HG02763 (cell line): ENCODE measurements at regions not wholly inside any gene's neighbourhood (a gene's known extent, or its start where the extent isn't known, plus 50 kb on each side); places are given as distances from the start of the nearest gene placed in this dataset.

Experiments used
- ATAC-seq: cut with Tn5 transposase; IDR thresholded peaks from one replicate; pipeline ENCODE4 v1.9.1; 2021; ENCODE audit warnings: mild to moderate bottlenecking, moderate library complexity; ENCODE audit not compliant: unreplicated experiment

DNA sequence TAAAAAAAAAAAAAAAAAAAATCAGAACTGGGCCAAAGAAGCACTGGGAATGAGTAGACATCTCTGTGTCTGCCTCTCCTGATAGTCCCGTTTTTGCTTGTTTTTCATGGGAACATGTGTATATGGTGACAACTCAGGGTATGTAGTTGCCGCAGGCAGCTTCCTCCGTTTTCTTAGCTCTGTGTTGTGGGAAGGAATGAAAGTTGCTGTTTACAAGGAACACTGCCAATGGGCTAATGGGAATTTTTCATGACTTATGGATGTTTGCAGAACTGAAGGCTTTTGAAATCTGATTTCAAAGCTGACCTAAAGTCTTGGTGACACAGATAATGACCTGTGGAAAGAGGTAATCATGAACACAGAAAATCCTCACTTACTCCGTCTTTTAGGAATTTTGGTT lies 146.4 kb upstream of the BTG1 start:
- ATAC-seq, result no peak

- no peak for ATAC-seq
These were observed 145.2 kb upstream of the BTG1 start for GRCh38 chr12:92290886-92291285.

DNA sequence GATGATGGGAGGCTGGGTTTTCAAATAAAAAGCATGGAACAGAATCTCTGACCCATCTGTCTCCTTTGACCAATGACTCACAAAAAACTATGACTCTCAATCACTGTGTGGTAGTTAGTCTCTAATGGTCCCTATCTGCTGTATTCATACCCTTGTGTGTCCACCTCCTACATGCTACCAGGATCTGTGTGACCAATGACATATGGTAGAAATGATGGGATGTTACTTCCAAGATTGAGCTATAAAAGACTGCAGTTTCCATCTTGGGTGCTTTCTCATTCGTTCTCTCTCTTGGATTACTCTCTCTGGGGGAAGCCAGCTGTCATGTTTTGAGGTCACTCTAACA lies 144.7 kb upstream of the BTG1 start:
- no peak for ATAC-seq

- no peak for ATAC-seq
These were observed 144.1 kb upstream of the BTG1 start for GRCh38 chr12:92289629-92290349.

DNA sequence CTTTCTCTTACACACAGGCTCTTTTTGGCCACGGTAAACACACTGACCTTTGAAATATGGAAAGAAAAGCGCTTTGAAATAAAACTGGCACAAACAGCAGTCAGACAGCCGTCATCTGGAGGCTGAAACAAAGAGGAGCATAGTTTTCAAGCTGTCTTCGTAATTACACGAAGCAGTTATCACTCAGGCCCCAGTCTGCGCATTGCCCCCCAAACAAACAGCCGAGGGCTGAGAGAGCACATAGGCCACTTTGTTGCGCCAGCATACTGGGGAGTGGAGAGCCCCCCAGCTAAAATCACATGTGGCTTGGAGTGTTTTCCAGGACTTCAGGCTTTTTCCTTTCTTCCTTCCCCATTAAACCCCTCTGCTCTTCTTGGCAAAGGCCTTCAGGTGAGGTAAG lies 142.9 kb upstream of the BTG1 start:
- ATAC-seq, result no peak

- ATAC-seq, result no peak
These were observed 132.8 kb upstream of the BTG1 start for GRCh38 chr12:92278378-92278828.

- ATAC-seq, result no peak
These were observed 132.1 kb upstream of the BTG1 start for GRCh38 chr12:92277795-92278194.

- ATAC-seq, result no peak
These were observed 130.6 kb upstream of the BTG1 start for GRCh38 chr12:92276276-92276675.

GRCh38 chr12:92275443-92276154 lies 130.0 kb upstream of the BTG1 start:
- ATAC-seq, result no peak

DNA sequence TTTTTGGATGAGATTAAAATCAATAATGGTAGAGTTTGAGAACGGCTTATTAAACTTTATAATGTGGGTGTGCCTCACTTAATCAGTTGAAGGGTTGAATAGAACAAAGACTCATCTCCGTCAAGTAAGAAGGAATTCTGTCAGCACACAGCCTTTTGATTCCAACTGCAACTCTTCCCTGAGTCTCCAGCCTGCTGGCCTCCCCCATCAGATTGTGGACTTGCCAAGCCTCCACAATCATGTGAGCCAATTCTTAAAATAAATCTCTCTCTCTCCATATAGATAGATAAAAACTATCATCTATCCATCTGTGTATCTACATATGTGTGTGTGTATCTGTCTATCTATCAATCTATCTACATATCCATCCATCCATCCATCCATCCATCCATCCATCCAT lies 127.4 kb upstream of the BTG1 start:
- ATAC-seq, result no peak

- ATAC-seq, result no peak
These were observed 126.7 kb upstream of the BTG1 start for GRCh38 chr12:92272061-92272964.

DNA sequence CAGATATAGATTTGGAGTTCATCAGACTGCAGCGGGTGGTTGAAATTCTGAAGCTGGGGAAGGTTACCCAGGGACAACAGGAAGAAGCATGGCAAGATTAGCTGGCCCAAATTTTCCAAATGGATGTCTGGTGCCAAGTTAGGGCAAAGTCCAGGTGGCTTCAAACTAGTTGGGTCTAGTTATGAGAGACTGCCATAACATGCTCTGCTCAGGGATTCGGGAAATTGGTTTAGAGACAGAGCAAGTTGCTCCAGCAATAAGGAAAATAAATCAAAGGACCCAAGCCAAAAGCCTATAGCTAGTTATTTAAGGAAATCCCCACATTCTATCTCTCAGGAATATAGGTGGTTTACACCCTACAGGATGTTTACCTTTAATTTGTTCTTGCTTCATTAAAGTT lies 125.7 kb upstream of the BTG1 start:
- no peak for ATAC-seq

- no peak for ATAC-seq
These were observed 124.9 kb upstream of the BTG1 start for GRCh38 chr12:92270521-92270920.

DNA sequence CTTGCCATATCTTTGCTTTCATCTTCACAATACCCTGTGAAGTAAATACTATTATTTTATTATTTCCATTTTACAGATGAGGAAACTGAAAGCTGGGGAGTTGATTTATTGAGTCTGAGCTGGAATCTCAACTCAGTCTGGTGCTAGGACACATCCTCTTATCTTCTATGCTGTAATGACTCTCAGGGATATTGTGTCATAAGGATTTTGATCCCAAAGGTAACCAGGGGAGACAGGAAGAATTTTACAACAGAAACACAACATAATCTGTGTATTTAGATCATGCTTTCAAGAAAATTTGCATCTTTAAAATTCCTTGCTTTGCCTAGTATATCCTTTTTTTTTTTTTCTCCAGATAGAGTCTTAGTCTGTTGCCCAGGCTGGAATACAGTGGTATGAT lies 123.3 kb upstream of the BTG1 start:
- ATAC-seq, result no peak

GRCh38 chr12:92261692-92262091 lies 116.0 kb upstream of the BTG1 start:
- ATAC-seq, result no peak

- ATAC-seq, result no peak
These were observed 115.4 kb upstream of the BTG1 start for GRCh38 chr12:92261071-92261470.

DNA sequence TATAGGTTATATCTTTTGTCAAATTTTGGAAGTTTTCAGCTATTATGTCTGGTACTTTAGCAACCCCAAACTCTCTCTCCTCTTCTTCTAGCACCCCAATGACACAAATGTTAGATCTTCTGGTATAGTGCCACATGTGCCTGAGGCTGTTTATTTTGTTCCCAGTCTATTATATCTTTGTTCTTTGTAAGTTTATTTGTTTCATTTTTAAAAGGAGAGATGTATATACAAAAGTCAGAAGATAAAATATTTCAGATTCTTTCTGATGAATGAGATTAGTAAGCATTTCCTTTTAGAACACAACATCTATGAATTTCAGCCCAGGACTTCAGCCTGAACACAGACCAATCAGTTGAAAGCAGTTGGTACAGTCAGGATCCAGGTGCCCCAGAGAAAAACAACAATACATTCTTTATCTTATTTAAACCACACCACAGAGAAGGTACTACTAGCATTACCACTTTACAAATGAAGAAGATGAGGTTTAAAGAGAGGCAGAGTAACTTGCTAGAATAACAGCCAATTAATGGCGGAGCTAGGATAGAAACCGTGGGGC lies 114.1 kb upstream of the BTG1 start:
- ATAC-seq, result no peak

- no peak for ATAC-seq
These were observed 113.6 kb upstream of the BTG1 start for GRCh38 chr12:92259291-92259690.

DNA sequence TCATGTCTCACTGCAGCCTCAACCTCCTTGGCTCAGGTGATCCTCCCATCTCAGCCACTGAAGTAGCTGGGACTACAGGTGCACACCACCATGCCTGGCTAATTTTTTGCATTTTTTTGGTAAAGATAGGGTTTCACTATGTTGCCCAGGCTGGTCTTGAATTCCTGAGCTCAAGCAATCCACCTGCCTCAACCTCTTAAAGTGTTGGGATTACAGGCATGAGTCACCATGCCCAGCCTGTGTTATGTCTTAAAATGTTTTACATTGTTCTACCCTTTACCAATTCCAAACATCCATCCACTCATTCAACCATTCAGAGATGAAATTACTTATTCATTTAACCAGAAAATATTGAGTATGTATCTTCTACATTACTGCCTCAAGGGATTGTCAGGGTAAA lies 111.6 kb upstream of the BTG1 start:
- no peak for ATAC-seq

GRCh38 chr12:92255741-92256140 lies 110.1 kb upstream of the BTG1 start:
- ATAC-seq, result no peak

- no peak for ATAC-seq
These were observed 107.7 kb upstream of the BTG1 start for GRCh38 chr12:92253301-92253700.
